Osteocyte (in vitro differentiated cells): ENCODE measurements at regions not wholly inside any gene's neighbourhood (a gene's known extent, or its start where the extent isn't known, plus 50 kb on each side); places are given as distances from the start of the nearest gene placed in this dataset.

ENCODE experiments used
- DNase-seq: peaks from one replicate; pipeline ENCODE4 v3.0.0; 2021; ENCODE audit warnings: mixed read lengths; ENCODE audit not compliant: unreplicated experiment; ENCODE audit errors: extremely low spot score
- H3K27ac Mint-ChIP-seq: one replicate; pipeline ENCODE4 v1.8.0; 2021; ENCODE audit warnings: mild to moderate bottlenecking, mixed read lengths; ENCODE audit not compliant: unreplicated experiment
- H3K27me3 Mint-ChIP-seq: one replicate; pipeline ENCODE4 v1.8.0; 2021; ENCODE audit warnings: mixed read lengths; ENCODE audit not compliant: unreplicated experiment
- H3K36me3 Mint-ChIP-seq: one replicate; pipeline ENCODE4 v1.8.0; 2021; ENCODE audit warnings: mixed read lengths; ENCODE audit not compliant: unreplicated experiment
- H3K4me1 Mint-ChIP-seq: one replicate; pipeline ENCODE4 v1.8.0; 2021; ENCODE audit warnings: mixed read lengths; ENCODE audit not compliant: unreplicated experiment
- H3K4me3 Mint-ChIP-seq: one replicate; pipeline ENCODE4 v1.8.0; 2021; ENCODE audit warnings: mild to moderate bottlenecking, moderate library complexity, mixed read lengths; ENCODE audit not compliant: unreplicated experiment
- H3K9me3 Mint-ChIP-seq: one replicate; pipeline ENCODE4 v1.8.0; 2021; ENCODE audit warnings: mixed read lengths; ENCODE audit not compliant: unreplicated experiment
- CTCF ChIP-seq: fragments of 200-600 bp; sonication (generic); IDR thresholded peaks from 2 replicates; pipeline ENCODE4 v1.5.0; 2021; ENCODE audit warnings: antibody characterized with exemption, mild to moderate bottlenecking, moderate library complexity

GRCh38 chr5:159510282-159510681, 180.0 kb upstream of the IL12B start:
- no peaks in the 10 kb centered on the region for H3K9me3 Mint-ChIP-seq
- TF ChIP-seq CTCF, result peak; percentile 24
- H3K36me3 Mint-ChIP-seq, result no peaks in the 10 kb centered on the region
- peak overlapping the region; percentile 83 for H3K27ac Mint-ChIP-seq
- H3K27me3 Mint-ChIP-seq, result peaks cover 9% of the 10 kb centered on the region
- DNase-seq, result peak; percentile 92
- peaks cover 47% of the 10 kb centered on the region for H3K4me1 Mint-ChIP-seq
- H3K4me3 Mint-ChIP-seq, result no peak overlapping the region

- Mint-ChIP-seq H3K4me3 (no peak overlapping the region), H3K4me1 (peaks cover 48% of the 10 kb centered on the region), H3K27ac (peak overlapping the region; percentile 21), H3K27me3 (peaks cover 10% of the 10 kb centered on the region), H3K36me3 (no peaks in the 10 kb centered on the region), H3K9me3 (no peaks in the 10 kb centered on the region)
- DNase-seq, result no peak
- no peak for TF ChIP-seq CTCF
Measured at GRCh38 chr5:159511570-159511969, 181.3 kb upstream of the IL12B start.

GRCh38 chr5:159512064-159512463, 181.8 kb upstream of the IL12B start:
- DNase-seq, result no peak
- H3K27me3 Mint-ChIP-seq, result peaks cover 10% of the 10 kb centered on the region
- no peak overlapping the region for H3K27ac Mint-ChIP-seq

GRCh38 chr5:159514229-159514810, 184.0 kb upstream of the IL12B start:
- DNase-seq, result no peak
- no peak overlapping the region for H3K27ac Mint-ChIP-seq
- no peaks in the 10 kb centered on the region for H3K9me3 Mint-ChIP-seq
- H3K27me3 Mint-ChIP-seq, result peaks cover 10% of the 10 kb centered on the region
- H3K4me1 Mint-ChIP-seq, result peaks cover 46% of the 10 kb centered on the region
- no peak for TF ChIP-seq CTCF
- H3K4me3 Mint-ChIP-seq, result no peak overlapping the region
- no peaks in the 10 kb centered on the region for H3K36me3 Mint-ChIP-seq

More at GRCh38 chr5:159512064-159512463, 181.8 kb upstream of the IL12B start:
- no peak for TF ChIP-seq CTCF
- Mint-ChIP-seq H3K9me3 (no peaks in the 10 kb centered on the region), H3K4me1 (peaks cover 48% of the 10 kb centered on the region), H3K36me3 (no peaks in the 10 kb centered on the region), H3K4me3 (no peak overlapping the region)

GRCh38 chr5:159515197-159515596, 184.9 kb upstream of the IL12B start:
- Mint-ChIP-seq H3K27ac (no peak overlapping the region), H3K36me3 (no peaks in the 10 kb centered on the region)

More at GRCh38 chr5:159515197-159515596, 184.9 kb upstream of the IL12B start:
- Mint-ChIP-seq H3K4me3 (no peak overlapping the region), H3K27me3 (peaks cover 10% of the 10 kb centered on the region), H3K4me1 (peaks cover 39% of the 10 kb centered on the region), H3K9me3 (no peaks in the 10 kb centered on the region)
- no peak for TF ChIP-seq CTCF
- DNase-seq, result no peak
